OCI-LY7 (cell line): ENCODE measurements at regions not wholly inside any gene's neighbourhood (a gene's known extent, or its start where the extent isn't known, plus 50 kb on each side); places are given as distances from the start of the nearest gene placed in this dataset.

ENCODE experiments used
- EZH2phosphoT487 ChIP-seq: fragments of 200-600 bp; sonication (generic); IDR thresholded peaks from 2 replicates; pipeline ENCODE4 v1.6.1; 2018; ENCODE audit warnings: low read depth, borderline replicate concordance, mild to moderate bottlenecking, mixed run types, antibody characterized with exemption, low read length, moderate library complexity, mixed read lengths
- TF ChIP-seq, protein P1 (sequence below): fragments of 200-600 bp; sonication (generic); conservative IDR thresholded peaks from 2 replicates; pipeline ENCODE4 v1.5.1; 2014; ENCODE audit warnings: mild to moderate bottlenecking, antibody characterized with exemption, low read length, moderate library complexity, mixed read lengths

DNA sequence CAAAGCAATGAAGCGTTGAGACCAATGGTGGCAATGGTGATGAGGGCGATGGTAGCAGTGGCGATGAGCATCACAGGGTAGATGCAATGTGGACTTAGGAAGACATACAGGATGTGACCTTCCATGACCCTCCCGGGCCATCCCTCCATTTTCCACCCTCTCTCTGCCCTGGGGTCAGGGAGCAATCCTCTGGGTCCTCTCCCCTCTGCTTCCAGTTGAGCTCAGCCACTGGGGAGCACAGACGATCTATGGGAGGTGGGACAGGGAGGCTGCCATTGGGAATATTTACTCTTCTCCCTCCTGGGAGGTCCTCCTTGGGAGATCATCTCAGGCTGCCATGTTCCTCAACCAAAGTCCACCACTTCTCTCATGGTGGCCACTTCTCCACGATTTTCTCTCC is 260.7 kb upstream of the FOXF1 start:
- TF ChIP-seq, protein P1, sequence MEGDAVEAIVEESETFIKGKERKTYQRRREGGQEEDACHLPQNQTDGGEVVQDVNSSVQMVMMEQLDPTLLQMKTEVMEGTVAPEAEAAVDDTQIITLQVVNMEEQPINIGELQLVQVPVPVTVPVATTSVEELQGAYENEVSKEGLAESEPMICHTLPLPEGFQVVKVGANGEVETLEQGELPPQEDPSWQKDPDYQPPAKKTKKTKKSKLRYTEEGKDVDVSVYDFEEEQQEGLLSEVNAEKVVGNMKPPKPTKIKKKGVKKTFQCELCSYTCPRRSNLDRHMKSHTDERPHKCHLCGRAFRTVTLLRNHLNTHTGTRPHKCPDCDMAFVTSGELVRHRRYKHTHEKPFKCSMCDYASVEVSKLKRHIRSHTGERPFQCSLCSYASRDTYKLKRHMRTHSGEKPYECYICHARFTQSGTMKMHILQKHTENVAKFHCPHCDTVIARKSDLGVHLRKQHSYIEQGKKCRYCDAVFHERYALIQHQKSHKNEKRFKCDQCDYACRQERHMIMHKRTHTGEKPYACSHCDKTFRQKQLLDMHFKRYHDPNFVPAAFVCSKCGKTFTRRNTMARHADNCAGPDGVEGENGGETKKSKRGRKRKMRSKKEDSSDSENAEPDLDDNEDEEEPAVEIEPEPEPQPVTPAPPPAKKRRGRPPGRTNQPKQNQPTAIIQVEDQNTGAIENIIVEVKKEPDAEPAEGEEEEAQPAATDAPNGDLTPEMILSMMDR: no peak
- no peak for TF ChIP-seq EZH2phosphoT487
